ENCODE measurements at regions not wholly inside any gene's neighbourhood (a gene's known extent, or its start where the extent isn't known, plus 50 kb on each side); places are given as distances from the start of the nearest gene placed in this dataset.
A peak's percentile ranks its signal among the peaks of the same experiment; 100 is the strongest.

- in situ Hi-C loops (cut with HindIII; ENCODE audit: low sequenced_read_pairs): no loop called here
- H3K4me3 ChIP-seq (ENCODE audit: low read depth, low read length): no peak overlapping the region
- TF ChIP-seq CTCF (IDR thresholded peaks at IDR 0.05; ENCODE audit: low read depth, low read length, missing control alignments): no peak
- no peak for DNase-seq (ENCODE audit: low read depth)
Observed at GRCh38 chr21:25341981-25342380, 265.3 kb downstream of the MRPL39 start.

- in situ Hi-C loops (cut with HindIII; ENCODE audit: low sequenced_read_pairs): no loop called here
Observed at GRCh38 chr21:25338415-25338814, 268.9 kb downstream of the MRPL39 start.

GRCh38 chr21:25334046-25334730 lies 273.1 kb downstream of the MRPL39 start:
- DNase-seq (ENCODE audit: low read depth): no peak
- H3K4me3 ChIP-seq (ENCODE audit: low read depth, low read length): no peak overlapping the region
- in situ Hi-C loops (cut with HindIII; ENCODE audit: low sequenced_read_pairs): no loop called here
- TF ChIP-seq CTCF (IDR thresholded peaks at IDR 0.05; ENCODE audit: low read depth, low read length, missing control alignments): no peak

More at GRCh38 chr21:25338415-25338814, 268.9 kb downstream of the MRPL39 start:
- no peak for DNase-seq (ENCODE audit: low read depth)
- no peak overlapping the region for H3K4me3 ChIP-seq (ENCODE audit: low read depth, low read length)
- TF ChIP-seq CTCF (IDR thresholded peaks at IDR 0.05; ENCODE audit: low read depth, low read length, missing control alignments): no peak

- no peak for TF ChIP-seq CTCF (IDR thresholded peaks at IDR 0.05; ENCODE audit: low read depth, low read length, missing control alignments)
- in situ Hi-C loops (cut with HindIII; ENCODE audit: low sequenced_read_pairs): no loop called here
- H3K4me3 ChIP-seq (ENCODE audit: low read depth, low read length): no peak overlapping the region
- DNase-seq (ENCODE audit: low read depth): no peak
Observed at GRCh38 chr21:25331286-25331685, 276.0 kb downstream of the MRPL39 start.

GRCh38 chr21:25330266-25330665 lies 277.0 kb downstream of the MRPL39 start:
- TF ChIP-seq CTCF (IDR thresholded peaks at IDR 0.05; ENCODE audit: low read depth, low read length, missing control alignments): no peak
- in situ Hi-C loops (cut with HindIII; ENCODE audit: low sequenced_read_pairs): no loop called here
- H3K4me3 ChIP-seq (ENCODE audit: low read depth, low read length): no peak overlapping the region
- peak; percentile 24 for DNase-seq (ENCODE audit: low read depth)

- in situ Hi-C loops (cut with HindIII; ENCODE audit: low sequenced_read_pairs): no loop called here
Observed at GRCh38 chr21:25329227-25329825, 278.0 kb downstream of the MRPL39 start.

More at GRCh38 chr21:25329227-25329825, 278.0 kb downstream of the MRPL39 start:
- DNase-seq (ENCODE audit: low read depth): peak; percentile 37
- no peak overlapping the region for H3K4me3 ChIP-seq (ENCODE audit: low read depth, low read length)
- no peak for TF ChIP-seq CTCF (IDR thresholded peaks at IDR 0.05; ENCODE audit: low read depth, low read length, missing control alignments)
